NB4 (cell line): ENCODE measurements at regions not wholly inside any gene's neighbourhood (a gene's known extent, or its start where the extent isn't known, plus 50 kb on each side); places are given as distances from the start of the nearest gene placed in this dataset.

Experiments used
- CTCF ChIP-seq: IDR thresholded peaks from one replicate; pipeline ENCODE4 v1.5.1; 2012; ENCODE audit warnings: low read depth, low read length
- MAX ChIP-seq: IDR thresholded peaks from 2 replicates; pipeline ENCODE4 v1.6.1; 2011; ENCODE audit warnings: low read depth, low read length
- MYC ChIP-seq: IDR thresholded peaks from 2 replicates; pipeline ENCODE4 v1.6.1; 2011; ENCODE audit warnings: low read depth, low read length
- POLR2A ChIP-seq: IDR thresholded peaks from 2 replicates; pipeline ENCODE4 v1.6.1; 2011; ENCODE audit warnings: mild to moderate bottlenecking; ENCODE audit not compliant: insufficient read length; ENCODE audit errors: extremely low read depth

GRCh38 chr12:87820524-87821202 lies 208.5 kb downstream of the C12orf50 start:
- TF ChIP-seq CTCF = no peak
- TF ChIP-seq POLR2A = no peak
- TF ChIP-seq MAX = no peak
- no peak for TF ChIP-seq MYC
